GM18858 (cell line): ENCODE measurements at regions not wholly inside any gene's neighbourhood (a gene's known extent, or its start where the extent isn't known, plus 50 kb on each side); places are given as distances from the start of the nearest gene placed in this dataset.

Experiments used
- ATAC-seq: cut with Tn5 transposase; IDR thresholded peaks from one replicate; pipeline ENCODE4 v1.9.1; 2021; ENCODE audit not compliant: unreplicated experiment

- ATAC-seq, result no peak
Observed at GRCh38 chr22:48319321-48320047, 1508.2 kb downstream of the BRD1 start.

GRCh38 chr22:48318575-48319320, 1508.9 kb downstream of the BRD1 start:
- ATAC-seq, result no peak

- no peak for ATAC-seq
Observed at GRCh38 chr22:48318173-48318572, 1509.5 kb downstream of the BRD1 start.

GRCh38 chr22:48316257-48317250, 1511.1 kb downstream of the BRD1 start:
- no peak for ATAC-seq

DNA sequence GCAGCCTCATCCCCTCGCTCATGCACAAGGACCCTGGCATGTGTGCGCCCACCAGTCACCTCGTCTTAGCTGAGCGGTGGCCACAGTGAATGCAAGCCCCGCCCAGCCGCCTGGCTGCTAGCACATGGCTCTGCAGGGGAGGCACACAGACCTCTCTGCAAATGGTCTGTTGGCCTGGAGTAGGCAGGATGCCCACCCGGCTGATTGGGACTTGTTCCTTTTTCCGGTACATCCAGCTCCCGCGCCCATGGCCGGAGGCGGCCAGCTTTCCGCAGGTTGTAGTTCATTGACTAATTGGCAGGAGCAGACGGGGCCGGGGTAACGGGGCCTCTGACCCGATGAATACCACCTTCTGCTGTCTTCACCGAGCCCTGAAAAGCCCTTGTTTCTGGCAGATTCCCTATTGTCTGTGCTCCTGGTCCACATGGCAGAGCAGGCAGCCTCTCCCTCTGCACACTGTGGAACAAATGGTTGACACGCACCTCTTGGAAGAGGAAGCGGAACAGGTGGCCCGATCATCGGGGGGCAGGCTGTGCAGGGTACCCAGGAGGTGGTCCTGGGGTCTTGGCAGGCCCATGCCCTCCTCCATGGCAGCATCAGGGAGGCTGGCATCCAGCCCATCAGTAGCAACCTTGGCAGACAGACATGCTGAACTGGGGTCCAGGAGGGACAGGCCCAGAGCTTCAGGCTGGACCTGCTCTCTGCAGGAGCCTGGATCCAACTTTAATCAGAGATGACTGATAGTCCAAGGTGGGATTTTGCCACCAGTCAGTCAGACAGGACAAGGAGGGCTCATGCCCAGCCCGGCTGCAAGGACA, 1512.0 kb downstream of the BRD1 start:
- no peak for ATAC-seq

- ATAC-seq, result no peak
Observed at GRCh38 chr22:48314073-48314472, 1513.6 kb downstream of the BRD1 start.

- no peak for ATAC-seq
Observed at GRCh38 chr22:48313175-48313830, 1514.4 kb downstream of the BRD1 start.

DNA sequence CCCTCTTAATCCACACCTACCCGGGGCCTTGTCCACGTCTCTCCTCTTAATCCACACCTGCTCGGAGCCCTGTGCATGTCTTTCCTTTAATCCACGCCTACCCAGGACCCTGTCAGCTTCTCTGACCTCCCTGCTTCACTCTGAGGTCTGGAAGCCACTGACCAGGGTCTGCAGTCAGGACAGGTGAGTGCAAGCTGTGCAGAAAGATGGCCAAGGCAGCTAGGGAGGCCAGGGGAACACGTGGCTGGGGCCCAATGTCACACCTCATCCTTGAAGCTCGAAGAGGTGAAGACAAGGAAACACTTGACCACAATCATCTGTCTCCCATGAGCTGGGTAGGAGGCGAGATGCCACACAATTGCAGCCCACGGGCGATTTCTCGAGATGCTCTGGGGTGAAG, 1516.9 kb downstream of the BRD1 start:
- no peak for ATAC-seq

- no peak for ATAC-seq
Observed at GRCh38 chr22:48310289-48310688, 1517.4 kb downstream of the BRD1 start.

DNA sequence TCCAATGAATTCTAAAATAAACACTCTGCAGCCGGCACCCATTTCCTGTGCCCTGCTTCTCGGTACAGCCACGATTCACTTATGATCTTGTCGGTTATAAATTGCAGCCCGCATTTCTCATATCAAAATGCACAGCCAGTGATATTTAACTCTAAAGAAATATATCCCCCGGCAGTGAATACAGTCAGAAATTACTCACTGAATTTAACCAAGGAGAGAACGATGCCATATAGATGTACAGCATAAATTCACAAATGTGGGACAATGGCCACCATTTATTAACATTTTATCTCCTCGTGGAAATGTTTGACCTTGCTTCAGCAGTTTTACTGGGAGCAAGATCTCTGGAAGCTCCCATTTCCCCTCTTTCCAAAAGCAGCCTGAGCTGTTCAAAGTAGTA, 1517.8 kb downstream of the BRD1 start:
- no peak for ATAC-seq

DNA sequence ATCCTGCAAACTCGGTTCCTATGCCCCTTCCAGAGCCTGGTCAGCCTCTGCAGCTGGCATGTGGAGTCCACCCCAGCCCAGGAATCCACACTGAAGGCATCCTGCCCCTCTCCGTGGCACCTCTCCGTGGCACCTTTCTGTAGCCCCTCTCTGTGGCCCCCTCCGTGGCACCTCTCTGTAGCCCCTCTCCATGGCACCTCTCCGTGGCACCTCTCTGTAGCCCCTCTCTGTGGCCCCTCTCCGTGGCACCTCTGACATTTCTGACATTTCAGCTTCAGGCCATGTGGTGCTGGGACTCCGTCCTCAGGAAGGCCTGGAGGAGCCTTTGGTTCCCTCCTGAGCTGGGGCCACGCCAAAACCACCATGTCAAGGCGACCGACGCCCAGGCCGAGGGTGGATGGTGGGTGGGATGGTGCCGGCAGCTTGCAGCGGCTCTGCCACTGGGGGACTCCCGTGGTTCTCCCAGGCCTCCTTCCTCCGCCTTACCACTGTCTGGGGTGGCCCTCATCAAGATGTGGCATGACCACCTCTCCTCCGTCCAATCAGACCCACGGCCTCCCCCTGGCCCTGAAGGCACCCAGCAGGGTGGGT, 1518.5 kb downstream of the BRD1 start:
- ATAC-seq, result no peak

DNA sequence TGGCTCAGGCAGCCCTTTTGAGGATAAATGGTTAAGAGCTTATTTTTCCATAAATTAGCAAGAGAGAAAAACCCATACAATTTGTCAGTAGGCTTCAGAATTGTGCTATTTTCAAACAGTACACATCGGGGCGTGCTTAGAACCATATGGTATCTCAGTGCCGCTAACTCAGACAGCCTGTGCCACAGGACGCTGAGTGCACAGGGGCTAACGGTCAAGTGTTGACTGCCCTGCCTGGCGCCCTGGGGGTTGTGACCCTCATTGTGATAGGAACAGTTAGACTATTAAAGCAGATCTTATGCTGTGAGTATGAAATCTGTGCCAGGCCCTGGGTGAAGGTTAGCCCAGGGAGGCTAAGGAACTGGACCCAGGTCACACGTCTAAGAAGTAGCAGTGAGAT, 1519.7 kb downstream of the BRD1 start:
- ATAC-seq, result no peak

DNA sequence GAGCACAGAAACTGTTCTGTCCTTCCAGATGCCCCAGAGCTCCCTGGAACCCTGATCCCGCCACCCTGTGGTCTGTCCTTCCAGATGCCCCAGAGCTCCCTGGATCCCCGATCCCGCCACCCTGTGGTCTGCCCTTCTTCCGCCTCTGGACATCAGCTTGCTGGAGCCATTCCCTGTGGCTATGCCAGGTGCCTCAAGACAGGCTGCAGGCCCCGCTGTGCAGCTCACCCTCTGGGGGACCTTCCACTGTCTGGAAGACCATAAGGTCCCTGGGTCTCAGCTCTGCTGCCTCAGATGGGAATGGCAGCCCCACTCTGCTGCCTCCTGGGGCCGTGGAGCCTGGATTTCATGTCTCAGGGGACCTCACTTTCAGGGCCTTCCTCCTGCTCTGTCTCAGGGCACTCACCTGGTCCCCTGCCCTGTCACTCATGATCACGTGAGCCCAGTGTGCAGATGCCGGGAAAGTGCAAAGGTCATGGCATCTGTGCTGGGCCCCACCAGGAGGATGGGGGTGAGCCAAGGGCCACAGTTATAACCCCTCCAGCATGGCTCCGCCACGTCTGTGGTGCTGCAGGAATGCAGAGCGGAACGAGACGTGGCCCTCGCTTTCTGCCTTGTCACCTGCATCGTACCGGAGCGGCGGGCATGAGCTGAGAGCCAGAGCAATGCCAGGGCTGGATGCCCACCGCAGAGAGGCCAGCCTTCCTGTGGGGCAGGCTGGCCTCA, 1520.7 kb downstream of the BRD1 start:
- no peak for ATAC-seq

GRCh38 chr22:48306284-48306683, 1521.4 kb downstream of the BRD1 start:
- no peak for ATAC-seq

- no peak for ATAC-seq
Observed at GRCh38 chr22:48305726-48306235, 1521.9 kb downstream of the BRD1 start.

DNA sequence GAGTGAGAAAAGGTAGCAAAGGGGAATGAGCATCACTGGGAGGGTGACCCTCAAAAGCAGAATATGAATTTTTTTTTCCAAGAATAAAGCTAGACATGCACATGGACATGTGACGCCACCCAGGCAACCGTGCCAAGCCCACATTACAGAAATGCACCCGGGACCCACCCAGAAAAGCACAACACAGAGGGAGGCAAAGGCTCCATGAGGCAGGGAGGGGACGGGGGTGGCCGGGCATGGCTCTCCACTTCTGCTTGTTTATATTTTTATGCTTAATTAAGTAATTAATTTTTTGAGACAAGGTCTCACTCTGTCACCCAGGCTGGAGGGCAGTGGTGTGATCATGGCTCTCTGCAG, 1524.3 kb downstream of the BRD1 start:
- no peak for ATAC-seq

DNA sequence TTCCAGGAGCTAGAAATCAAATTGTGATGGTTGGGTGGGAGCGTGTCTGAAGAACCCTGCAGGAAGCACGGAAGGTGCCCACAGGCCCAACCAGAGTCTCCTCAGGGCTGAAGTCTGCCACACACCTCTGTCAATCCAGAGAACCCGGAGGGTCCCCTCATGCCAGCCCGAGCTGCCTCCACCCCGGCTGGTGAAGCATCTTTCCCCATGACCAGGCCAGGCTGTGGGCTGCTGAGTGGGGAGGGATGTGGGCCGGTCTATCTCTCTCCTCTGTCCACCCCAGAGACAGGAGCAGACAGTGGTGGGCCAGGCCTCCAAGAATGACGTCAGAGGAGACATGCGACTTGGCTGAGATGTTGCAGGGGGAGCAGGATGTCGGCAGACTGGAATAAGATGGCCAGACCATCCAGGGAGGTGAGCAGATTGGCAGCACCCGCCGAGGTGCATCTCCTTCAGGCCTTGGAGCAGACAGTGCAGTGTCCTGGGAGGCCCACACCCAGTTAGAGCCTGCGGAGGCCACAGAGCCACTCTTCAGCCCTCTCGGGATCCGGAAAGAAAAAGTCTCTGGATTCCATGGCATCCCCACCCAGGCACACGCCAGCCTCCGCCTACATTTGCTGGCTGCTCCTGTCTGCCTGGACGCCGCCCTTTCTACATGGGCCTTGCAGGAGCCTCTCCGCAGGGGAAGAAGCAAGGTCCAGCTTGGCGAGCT, 1524.9 kb downstream of the BRD1 start:
- no peak for ATAC-seq

GRCh38 chr22:48301908-48302307, 1525.8 kb downstream of the BRD1 start:
- no peak for ATAC-seq
